GM18870 (cell line): ENCODE measurements at regions not wholly inside any gene's neighbourhood (a gene's known extent, or its start where the extent isn't known, plus 50 kb on each side); places are given as distances from the start of the nearest gene placed in this dataset.
A peak's percentile ranks its signal among the peaks of the same experiment; 100 is the strongest.

Experiments used
- ATAC-seq: cut with Tn5 transposase; IDR thresholded peaks from one replicate; pipeline ENCODE4 v1.9.1; 2021; ENCODE audit warnings: moderate library complexity; ENCODE audit not compliant: unreplicated experiment

GRCh38 chr7:88442413-88442812, 135.7 kb upstream of the STEAP4 start:
- no peak for ATAC-seq

GRCh38 chr7:88437132-88437531, 130.4 kb upstream of the STEAP4 start:
- ATAC-seq: peak; percentile 80

GRCh38 chr7:88432301-88432700, 125.6 kb upstream of the STEAP4 start:
- ATAC-seq: no peak

- no peak for ATAC-seq
Measured at GRCh38 chr7:88431882-88432281, 125.2 kb upstream of the STEAP4 start.

GRCh38 chr7:88429382-88429781, 122.7 kb upstream of the STEAP4 start:
- ATAC-seq: no peak

GRCh38 chr7:88402529-88402928, 95.8 kb upstream of the STEAP4 start:
- ATAC-seq: no peak

GRCh38 chr7:88401009-88401623, 94.4 kb upstream of the STEAP4 start:
- peak; percentile 34 for ATAC-seq

- ATAC-seq: no peak
Measured at GRCh38 chr7:88399696-88400240, 93.1 kb upstream of the STEAP4 start.

- no peak for ATAC-seq
Measured at GRCh38 chr7:88399036-88399435, 92.3 kb upstream of the STEAP4 start.

- ATAC-seq: no peak
Measured at GRCh38 chr7:88398459-88398858, 91.8 kb upstream of the STEAP4 start.

- peak; percentile 44 for ATAC-seq
Measured at GRCh38 chr7:88396948-88397322, 90.2 kb upstream of the STEAP4 start.

- peak; percentile 83 for ATAC-seq
Measured at GRCh38 chr7:88396295-88396947, 89.7 kb upstream of the STEAP4 start.

GRCh38 chr7:88395715-88396114, 89.0 kb upstream of the STEAP4 start:
- no peak for ATAC-seq

- ATAC-seq: no peak
Measured at GRCh38 chr7:88391247-88391646, 84.6 kb upstream of the STEAP4 start.

- ATAC-seq: no peak
Measured at GRCh38 chr7:88387368-88387767, 80.7 kb upstream of the STEAP4 start.

- no peak for ATAC-seq
Measured at GRCh38 chr7:88386665-88387156, 80.0 kb upstream of the STEAP4 start.

- ATAC-seq: no peak
Measured at GRCh38 chr7:88377434-88377833, 70.7 kb upstream of the STEAP4 start.

GRCh38 chr7:88368686-88369085, 62.0 kb upstream of the STEAP4 start:
- no peak for ATAC-seq

- ATAC-seq: no peak
Measured at GRCh38 chr7:88366845-88367244, 60.2 kb upstream of the STEAP4 start.

GRCh38 chr7:88363869-88364268, 57.2 kb upstream of the STEAP4 start:
- no peak for ATAC-seq

GRCh38 chr7:88363249-88363648, 56.6 kb upstream of the STEAP4 start:
- no peak for ATAC-seq

- ATAC-seq: peak; percentile 39
Measured at GRCh38 chr7:88361357-88361756, 54.7 kb upstream of the STEAP4 start.
